ENCODE measurements at regions not wholly inside any gene's neighbourhood (a gene's known extent, or its start where the extent isn't known, plus 50 kb on each side); places are given as distances from the start of the nearest gene placed in this dataset.

- H3K36me3 Mint-ChIP-seq (ENCODE audit: low read depth, unreplicated experiment): peaks cover 2% of the 10 kb centered on the region
- DNase-seq (ENCODE audit: low read depth): no peak
- no peak overlapping the region for H3K4me2 ChIP-seq (ENCODE audit: low read length)
- H2AFZ ChIP-seq (ENCODE audit: low read depth, low read length): no peak overlapping the region
- H3K9ac ChIP-seq (ENCODE audit: low read length): no peak overlapping the region
- H3K27ac Mint-ChIP-seq (ENCODE audit: unreplicated experiment): no peak overlapping the region
- no peak overlapping the region for H3K27ac ChIP-seq (ENCODE audit: low read depth, low read length)
- TF ChIP-seq CTCF (IDR thresholded peaks at IDR 0.05; ENCODE audit: insufficient read depth, low read depth, low read length) (no peak), EZH2 (IDR thresholded peaks at IDR 0.05; ENCODE audit: insufficient read depth, low read length) (no peak)
- H3K36me3 ChIP-seq (ENCODE audit: insufficient read depth, low read length): no peaks in the 10 kb centered on the region
- no peaks in the 10 kb centered on the region for H3K79me2 ChIP-seq (ENCODE audit: insufficient read depth, low read length)
- H3K27me3 ChIP-seq (ENCODE audit: insufficient read depth, low read length): no peaks in the 10 kb centered on the region
- H3K9me3 ChIP-seq (ENCODE audit: insufficient read depth, low read depth, low read length): no peaks in the 10 kb centered on the region
- no peak overlapping the region for H3K4me3 ChIP-seq (ENCODE audit: insufficient read depth, low read depth, low read length)
- no peaks in the 10 kb centered on the region for H3K4me1 ChIP-seq (ENCODE audit: insufficient read depth, low read length)
- no peak overlapping the region for H3K4me3 Mint-ChIP-seq (ENCODE audit: unreplicated experiment)
- H3K4me1 Mint-ChIP-seq (ENCODE audit: low read depth, unreplicated experiment): peaks cover 7% of the 10 kb centered on the region
- H4K20me1 ChIP-seq (ENCODE audit: insufficient read depth, low read length): no peaks in the 10 kb centered on the region
- FAIRE-seq: no peak
- H3K27me3 Mint-ChIP-seq (ENCODE audit: low read depth, unreplicated experiment): no peaks in the 10 kb centered on the region
- peaks cover 5% of the 10 kb centered on the region for H3K9me3 Mint-ChIP-seq (ENCODE audit: unreplicated experiment)
Observed at GRCh38 chr7:80977751-80978150, 58.9 kb upstream of the SEMA3C start.

GRCh38 chr7:80974396-80975358 lies 55.8 kb upstream of the SEMA3C start:
- TF ChIP-seq CTCF (IDR thresholded peaks at IDR 0.05; ENCODE audit: insufficient read depth, low read depth, low read length) (no peak), EZH2 (IDR thresholded peaks at IDR 0.05; ENCODE audit: insufficient read depth, low read length) (no peak)
- no peak overlapping the region for H3K4me2 ChIP-seq (ENCODE audit: low read length)
- Mint-ChIP-seq H3K36me3 (ENCODE audit: low read depth, unreplicated experiment) (no peaks in the 10 kb centered on the region), H3K27me3 (ENCODE audit: low read depth, unreplicated experiment) (no peaks in the 10 kb centered on the region), H3K27ac (ENCODE audit: unreplicated experiment) (peak overlapping the region; percentile 88), H3K9me3 (ENCODE audit: unreplicated experiment) (peaks cover 5% of the 10 kb centered on the region), H3K4me1 (ENCODE audit: low read depth, unreplicated experiment) (peaks cover 7% of the 10 kb centered on the region), H3K4me3 (ENCODE audit: unreplicated experiment) (no peak overlapping the region)
- H3K27me3 ChIP-seq (ENCODE audit: insufficient read depth, low read length): no peaks in the 10 kb centered on the region
- no peaks in the 10 kb centered on the region for H3K9me3 ChIP-seq (ENCODE audit: insufficient read depth, low read depth, low read length)
- H3K4me1 ChIP-seq (ENCODE audit: insufficient read depth, low read length): no peaks in the 10 kb centered on the region
- H2AFZ ChIP-seq (ENCODE audit: low read depth, low read length): no peak overlapping the region
- H3K79me2 ChIP-seq (ENCODE audit: insufficient read depth, low read length): no peaks in the 10 kb centered on the region
- peak; percentile 38 for DNase-seq (ENCODE audit: low read depth)
- no peak overlapping the region for H3K9ac ChIP-seq (ENCODE audit: low read length)
- no peak for FAIRE-seq
- no peaks in the 10 kb centered on the region for H3K36me3 ChIP-seq (ENCODE audit: insufficient read depth, low read length)
- no peaks in the 10 kb centered on the region for H4K20me1 ChIP-seq (ENCODE audit: insufficient read depth, low read length)
- no peak overlapping the region for H3K27ac ChIP-seq (ENCODE audit: low read depth, low read length)
- no peak overlapping the region for H3K4me3 ChIP-seq (ENCODE audit: insufficient read depth, low read depth, low read length)

- Histone ChIP-seq H3K9me3 (ENCODE audit: insufficient read depth, low read depth, low read length) (no peaks in the 10 kb centered on the region), H3K27ac (ENCODE audit: low read depth, low read length) (no peak overlapping the region), H3K9ac (ENCODE audit: low read length) (no peak overlapping the region), H3K4me2 (ENCODE audit: low read length) (no peak overlapping the region), H2AFZ (ENCODE audit: low read depth, low read length) (no peak overlapping the region), H3K4me1 (ENCODE audit: insufficient read depth, low read length) (no peaks in the 10 kb centered on the region), H3K79me2 (ENCODE audit: insufficient read depth, low read length) (no peaks in the 10 kb centered on the region), H3K4me3 (ENCODE audit: insufficient read depth, low read depth, low read length) (no peak overlapping the region), H3K36me3 (ENCODE audit: insufficient read depth, low read length) (no peaks in the 10 kb centered on the region), H3K27me3 (ENCODE audit: insufficient read depth, low read length) (no peaks in the 10 kb centered on the region), H4K20me1 (ENCODE audit: insufficient read depth, low read length) (no peaks in the 10 kb centered on the region)
- Mint-ChIP-seq H3K27me3 (ENCODE audit: low read depth, unreplicated experiment) (no peaks in the 10 kb centered on the region), H3K4me3 (ENCODE audit: unreplicated experiment) (no peak overlapping the region), H3K36me3 (ENCODE audit: low read depth, unreplicated experiment) (no peaks in the 10 kb centered on the region), H3K27ac (ENCODE audit: unreplicated experiment) (no peak overlapping the region), H3K4me1 (ENCODE audit: low read depth, unreplicated experiment) (peaks cover 14% of the 10 kb centered on the region), H3K9me3 (ENCODE audit: unreplicated experiment) (peaks cover 5% of the 10 kb centered on the region)
- FAIRE-seq: no peak
- TF ChIP-seq CTCF (IDR thresholded peaks at IDR 0.05; ENCODE audit: insufficient read depth, low read depth, low read length) (no peak), EZH2 (IDR thresholded peaks at IDR 0.05; ENCODE audit: insufficient read depth, low read length) (no peak)
- no peak for DNase-seq (ENCODE audit: low read depth)
Observed at GRCh38 chr7:80971225-80971624, 52.4 kb upstream of the SEMA3C start.

Measured in astrocyte (in vitro differentiated cells and primary cell).